ENCODE measurements at regions not wholly inside any gene's neighbourhood (a gene's known extent, or its start where the extent isn't known, plus 50 kb on each side); places are given as distances from the start of the nearest gene placed in this dataset.

DNA sequence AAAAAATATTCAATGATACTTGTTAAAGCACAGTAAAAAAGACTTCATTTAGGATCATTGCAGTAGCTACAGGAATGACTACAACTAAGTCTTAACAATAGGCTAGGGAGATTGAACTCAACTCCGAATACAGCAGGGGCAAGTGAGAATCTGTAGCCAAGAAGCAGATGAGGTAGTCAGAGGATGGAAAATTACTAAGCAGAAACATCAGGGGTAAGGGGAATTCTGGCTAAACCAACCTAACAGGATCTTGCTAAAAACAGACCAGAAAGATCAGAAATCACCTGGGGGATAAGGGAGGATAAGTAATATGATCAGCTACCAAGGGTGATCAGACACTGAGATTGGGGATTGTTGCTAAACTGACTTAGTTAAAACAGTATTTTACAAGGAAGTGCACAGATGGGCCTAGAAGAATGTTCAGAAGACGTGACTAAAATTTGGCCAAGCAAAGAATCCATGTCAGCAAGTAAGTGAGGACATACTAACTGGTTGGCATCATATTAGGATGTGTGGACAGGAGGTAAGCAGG is 217.5 kb downstream of the TENT5A start:
- Histone ChIP-seq H4K5ac (ENCODE audit: insufficient read length, low read depth, low read length) (no peak overlapping the region), H3K9ac (replicated peaks in 1 of 4; ENCODE audit: extremely low read depth in 1 of 4, low read depth in 3 of 4, low read length in 3 of 4) (no peak overlapping the region), H3K4me2 (ENCODE audit: insufficient read depth in 1 of 2, low read depth in 2 of 2, low read length in 2 of 2) (no peak overlapping the region), H3K23me2 (ENCODE audit: low read depth, low read length) (no peaks in the 10 kb centered on the region; the same call in 1 of the 2 replicates), H2BK5ac (ENCODE audit: low read depth, low read length) (no peak overlapping the region), H3K79me1 (ENCODE audit: low read depth, low read length) (no peaks in the 10 kb centered on the region), H3K4me1 (replicated peaks in 1 of 4; ENCODE audit: control insufficient read depth in 3 of 4, insufficient read depth in 4 of 4, low read length in 3 of 4) (no peaks in the 10 kb centered on the region), H3K4me3 (ENCODE audit: extremely low read depth in 1 of 4, insufficient read depth in 2 of 4, low read depth in 3 of 4, low read length in 4 of 4) (no peak overlapping the region), H4K8ac (ENCODE audit: extremely low read depth, insufficient read depth, low read length) (no peak overlapping the region), H3K27ac (ENCODE audit: low read depth, low read length) (no peak overlapping the region), H3K36me3 (ENCODE audit: control insufficient read depth in 2 of 4, insufficient read depth in 4 of 4, low read length in 3 of 4) (no peaks in the 10 kb centered on the region), H3K18ac (ENCODE audit: extremely low read depth, low read length) (no peak overlapping the region), H2BK20ac (ENCODE audit: low read length) (no peak overlapping the region), H3K56ac (replicated peaks; ENCODE audit: insufficient read length, low read depth, low read length) (no peak overlapping the region), H2BK12ac (ENCODE audit: low read depth, low read length) (no peak overlapping the region), H3K27me3 (replicated peaks in 1 of 4; ENCODE audit: control insufficient read depth in 3 of 4, extremely low read depth in 1 of 4, insufficient read depth in 3 of 4, low read length in 3 of 4) (no peaks in the 10 kb centered on the region), H2AK5ac (ENCODE audit: low read depth, low read length) (no peak overlapping the region), H2BK15ac (ENCODE audit: low read length) (no peak overlapping the region), H3K23ac (ENCODE audit: insufficient read length) (no peak overlapping the region), H2AFZ (ENCODE audit: low read length) (0 out of 2 replicates have a peak overlapping the region, but pooled peaks have one; percentile 4), H3K9me3 (ENCODE audit: insufficient read depth in 2 of 2, low read depth in 1 of 2, low read length in 1 of 2) (no peaks in the 10 kb centered on the region), H4K20me1 (replicated peaks in 1 of 2; ENCODE audit: control insufficient read depth in 1 of 2, insufficient read depth in 2 of 2, low read length in 2 of 2) (no peaks in the 10 kb centered on the region), H3K79me2 (ENCODE audit: control insufficient read depth in 1 of 2, insufficient read depth in 2 of 2, low read length in 2 of 2) (no peaks in the 10 kb centered on the region), H3K4ac (replicated peaks; ENCODE audit: insufficient read length, low read depth, low read length) (no peak overlapping the region), H3K14ac (ENCODE audit: insufficient read length) (no peak overlapping the region), H2BK120ac (replicated peaks; ENCODE audit: low read depth, low read length) (no peak overlapping the region), H4K91ac (replicated peaks; ENCODE audit: insufficient read length, low read length) (no peak overlapping the region)
- WGBS, 2 experiments (ENCODE audit: extremely low coverage in 1 of 2, insufficient coverage in 1 of 2, insufficient read length in 1 of 2, insufficient replicate concordance in 2 of 2, low coverage in 1 of 2, low lambda C conversion rate in 2 of 2, missing lambda C conversion rate in 1 of 2), result 79% methylated on average over 2 of the region's 2 CpGs; no CpG with 5 or more reads in 1 of the 2 experiments
- ChIA-PET CTCF (ENCODE audit: partially characterized antibody) (no interaction called here), POLR2A (ENCODE audit: partially characterized antibody) (no interaction called here)
- TF ChIP-seq NANOG (IDR thresholded peaks at IDR 0.05; ENCODE audit: insufficient read depth, low read depth, low read length, poor library complexity, severe bottlenecking), result no peak
- TF ChIP-seq, protein P1, sequence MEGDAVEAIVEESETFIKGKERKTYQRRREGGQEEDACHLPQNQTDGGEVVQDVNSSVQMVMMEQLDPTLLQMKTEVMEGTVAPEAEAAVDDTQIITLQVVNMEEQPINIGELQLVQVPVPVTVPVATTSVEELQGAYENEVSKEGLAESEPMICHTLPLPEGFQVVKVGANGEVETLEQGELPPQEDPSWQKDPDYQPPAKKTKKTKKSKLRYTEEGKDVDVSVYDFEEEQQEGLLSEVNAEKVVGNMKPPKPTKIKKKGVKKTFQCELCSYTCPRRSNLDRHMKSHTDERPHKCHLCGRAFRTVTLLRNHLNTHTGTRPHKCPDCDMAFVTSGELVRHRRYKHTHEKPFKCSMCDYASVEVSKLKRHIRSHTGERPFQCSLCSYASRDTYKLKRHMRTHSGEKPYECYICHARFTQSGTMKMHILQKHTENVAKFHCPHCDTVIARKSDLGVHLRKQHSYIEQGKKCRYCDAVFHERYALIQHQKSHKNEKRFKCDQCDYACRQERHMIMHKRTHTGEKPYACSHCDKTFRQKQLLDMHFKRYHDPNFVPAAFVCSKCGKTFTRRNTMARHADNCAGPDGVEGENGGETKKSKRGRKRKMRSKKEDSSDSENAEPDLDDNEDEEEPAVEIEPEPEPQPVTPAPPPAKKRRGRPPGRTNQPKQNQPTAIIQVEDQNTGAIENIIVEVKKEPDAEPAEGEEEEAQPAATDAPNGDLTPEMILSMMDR (IDR thresholded peaks at IDR 0.05; ENCODE audit: control extremely low read depth in 1 of 3, insufficient read depth in 1 of 3, low read depth in 1 of 3, low read length in 3 of 3), result no peak
- no peak for TF ChIP-seq MAFK (IDR thresholded peaks at IDR 0.05; ENCODE audit: low read depth, low read length)
- no peak for TF ChIP-seq E2F6 (IDR thresholded peaks at IDR 0.05)
- no peak for TF ChIP-seq BRCA1 (IDR thresholded peaks at IDR 0.05; ENCODE audit: low read depth, low read length)
- no peak for TF ChIP-seq SP1 (IDR thresholded peaks at IDR 0.05; ENCODE audit: low read depth, low read length)
- TF ChIP-seq USF2 (IDR thresholded peaks at IDR 0.05; ENCODE audit: low read length), result no peak
- TF ChIP-seq RXRA (IDR thresholded peaks at IDR 0.05; ENCODE audit: insufficient read depth, low read depth, low read length), result no peak
- DNase-seq (ENCODE audit: low read depth in 1 of 2, low spot score in 2 of 2) (no peak), FAIRE-seq (no peak)

Measured in H1 (cell line).